Right atrium auricular region (tissue), 2 donors: ENCODE measurements at regions not wholly inside any gene's neighbourhood (a gene's known extent, or its start where the extent isn't known, plus 50 kb on each side); places are given as distances from the start of the nearest gene placed in this dataset.

Experiments used
- DNase-seq: peaks from one replicate; pipeline ENCODE4 v3.0.0-alpha.2; 2019; ENCODE audit warnings: low spot score
- H3K27ac ChIP-seq, 2 donors: fragments of 200-600 bp; sonication (generic); 1 replicate in 1 of 2; 2 replicates in 1 of 2; pipeline ENCODE4 v1.5.1; 2016 to 2019
- H3K27me3 ChIP-seq, 2 donors: fragments of 200-600 bp; sonication (generic); one replicate each; pipeline versions ENCODE4 v1.5.1 to v1.6.0; 2017 to 2019
- H3K36me3 ChIP-seq: fragments of 200-600 bp; sonication (generic); one replicate; pipeline ENCODE4 v1.5.1; 2016
- H3K4me1 ChIP-seq, 2 donors: fragments of 200-600 bp; sonication (generic); one replicate each; pipeline versions ENCODE4 v1.5.1 to v1.6.0; 2017 to 2019
- H3K4me3 ChIP-seq, 2 donors: fragments of 200-600 bp; sonication (generic); 1 replicate in 1 of 2; 2 replicates in 1 of 2; pipeline ENCODE4 v1.5.1; 2017 to 2019; ENCODE audit warnings: mild to moderate bottlenecking in 1 of 2, moderate library complexity in 1 of 2
- H3K9me3 ChIP-seq, 2 donors: fragments of 200-600 bp; sonication (generic); one replicate each; pipeline ENCODE4 v1.5.1; 2019
- CTCF ChIP-seq, 2 donors: fragments of 200-600 bp; sonication (generic); IDR thresholded peaks; one replicate each; pipeline ENCODE4 v1.5.1; 2019; ENCODE audit warnings: antibody characterized with exemption in 2 of 2

- peak; percentile 74 for DNase-seq
- no peaks in the 10 kb centered on the region for H3K36me3 ChIP-seq
- peaks cover 0 to 61% of the 10 kb centered on the region in 2 donors for H3K4me1 ChIP-seq
- H3K4me3 ChIP-seq, result no peak overlapping the region
- no peaks in the 10 kb centered on the region for H3K27me3 ChIP-seq
- TF ChIP-seq CTCF (IDR thresholded peaks at IDR 0.05), result no peak
- H3K9me3 ChIP-seq, result no peaks in the 10 kb centered on the region
- no peak overlapping the region for H3K27ac ChIP-seq
These were observed 293.3 kb upstream of the KLF14 start for GRCh38 chr7:131027287-131027773.

- DNase-seq, result no peak
- Histone ChIP-seq H3K9me3 (no peaks in the 10 kb centered on the region), H3K4me3 (no peak overlapping the region), H3K27ac (no peak overlapping the region), H3K36me3 (no peaks in the 10 kb centered on the region), H3K4me1 (peaks cover 0 to 64% of the 10 kb centered on the region in 2 donors), H3K27me3 (no peaks in the 10 kb centered on the region)
- no peak for TF ChIP-seq CTCF (IDR thresholded peaks at IDR 0.05)
These were observed 294.3 kb upstream of the KLF14 start for GRCh38 chr7:131028295-131028694.

- Histone ChIP-seq H3K27ac (no peak overlapping the region), H3K4me1 (peaks cover 0 to 71% of the 10 kb centered on the region in 2 donors)
These were observed 295.0 kb upstream of the KLF14 start for GRCh38 chr7:131029002-131029401.

GRCh38 chr7:131031099-131031868, 296.4 kb upstream of the MKLN1 start:
- no peaks in the 10 kb centered on the region for H3K27me3 ChIP-seq
- peak overlapping the region in 1 of 2 donors; percentile 8 for H3K27ac ChIP-seq
- H3K36me3 ChIP-seq, result no peaks in the 10 kb centered on the region
- peaks cover 0 to 75% of the 10 kb centered on the region in 2 donors for H3K4me1 ChIP-seq
- no peak overlapping the region for H3K4me3 ChIP-seq
- no peak for TF ChIP-seq CTCF (IDR thresholded peaks at IDR 0.05)
- no peaks in the 10 kb centered on the region for H3K9me3 ChIP-seq
- DNase-seq, result no peak

More at GRCh38 chr7:131029002-131029401, 295.0 kb upstream of the KLF14 start:
- H3K36me3 ChIP-seq, result no peaks in the 10 kb centered on the region
- no peak overlapping the region for H3K4me3 ChIP-seq
- no peaks in the 10 kb centered on the region for H3K9me3 ChIP-seq
- no peaks in the 10 kb centered on the region for H3K27me3 ChIP-seq
- no peak for DNase-seq
- TF ChIP-seq CTCF (IDR thresholded peaks at IDR 0.05), result no peak

- Histone ChIP-seq H3K27me3 (no peaks in the 10 kb centered on the region), H3K27ac (no peak overlapping the region), H3K4me1 (peaks cover 0 to 61% of the 10 kb centered on the region in 2 donors), H3K9me3 (no peaks in the 10 kb centered on the region), H3K4me3 (no peak overlapping the region), H3K36me3 (no peaks in the 10 kb centered on the region)
- peak; percentile 36 for DNase-seq
- TF ChIP-seq CTCF (IDR thresholded peaks at IDR 0.05), result no peak
These were observed 294.9 kb upstream of the MKLN1 start for GRCh38 chr7:131032786-131033185.
